Activated T-cell treated with anti-CD3 and anti-CD28 coated beads for 48 hours (primary cell): ENCODE measurements at regions not wholly inside any gene's neighbourhood (a gene's known extent, or its start where the extent isn't known, plus 50 kb on each side); places are given as distances from the start of the nearest gene placed in this dataset.

Experiments used
- DNase-seq: peaks from one replicate; pipeline ENCODE4 v3.0.0-alpha.2; 2020; ENCODE audit warnings: low read depth

GRCh38 chr6:3593161-3593560 is 136.3 kb upstream of the SLC22A23 start:
- no peak for DNase-seq

DNA sequence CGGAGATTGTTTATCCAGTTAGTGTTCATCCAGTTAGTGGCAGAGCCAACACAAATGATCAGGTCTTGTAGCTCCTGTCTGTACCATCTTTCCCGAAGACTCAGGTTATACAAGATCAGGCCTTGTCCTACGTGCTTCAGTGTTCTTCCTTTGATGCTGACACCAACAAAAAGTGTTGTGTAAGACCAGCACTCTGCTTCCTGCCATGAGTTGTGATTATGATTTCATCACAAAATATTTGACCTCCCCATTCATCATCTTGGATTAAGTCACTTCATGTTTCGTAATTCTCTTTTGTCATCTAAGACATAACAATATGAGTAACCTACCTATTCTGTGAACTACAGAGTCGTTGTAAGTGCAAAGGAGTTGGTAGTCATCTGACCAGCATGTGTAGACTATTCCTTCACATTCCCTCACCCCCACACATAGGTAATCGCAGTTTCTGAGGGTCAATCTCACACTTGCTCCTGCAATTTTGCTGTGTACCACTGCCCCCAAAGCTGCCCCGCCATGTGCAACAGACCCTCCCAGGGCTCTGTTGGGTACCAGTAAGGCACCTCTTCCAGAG is 135.6 kb upstream of the SLC22A23 start:
- DNase-seq: no peak

DNA sequence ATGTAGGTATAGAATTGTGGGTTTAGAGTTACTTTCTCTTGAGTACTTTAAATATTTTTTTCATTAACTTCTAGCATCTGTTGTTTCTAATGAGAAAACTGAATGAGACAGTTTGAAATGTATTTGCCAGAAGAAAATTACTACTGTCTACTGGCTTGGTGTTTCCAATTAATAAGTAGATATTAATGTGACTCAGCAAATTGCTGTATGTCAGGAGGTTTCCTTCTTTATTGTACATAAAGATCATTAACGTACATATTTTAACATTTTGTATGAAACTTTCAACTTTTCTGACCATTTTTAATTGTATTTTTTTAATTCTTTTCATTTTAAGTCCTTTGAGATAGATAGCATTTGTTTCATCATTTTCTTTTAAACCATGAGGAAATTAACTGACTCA is 135.1 kb upstream of the SLC22A23 start:
- no peak for DNase-seq

- no peak for DNase-seq
Measured at GRCh38 chr6:3587660-3588059, 130.8 kb upstream of the SLC22A23 start.

- no peak for DNase-seq
Measured at GRCh38 chr6:3585320-3585935, 128.6 kb upstream of the SLC22A23 start.

DNA sequence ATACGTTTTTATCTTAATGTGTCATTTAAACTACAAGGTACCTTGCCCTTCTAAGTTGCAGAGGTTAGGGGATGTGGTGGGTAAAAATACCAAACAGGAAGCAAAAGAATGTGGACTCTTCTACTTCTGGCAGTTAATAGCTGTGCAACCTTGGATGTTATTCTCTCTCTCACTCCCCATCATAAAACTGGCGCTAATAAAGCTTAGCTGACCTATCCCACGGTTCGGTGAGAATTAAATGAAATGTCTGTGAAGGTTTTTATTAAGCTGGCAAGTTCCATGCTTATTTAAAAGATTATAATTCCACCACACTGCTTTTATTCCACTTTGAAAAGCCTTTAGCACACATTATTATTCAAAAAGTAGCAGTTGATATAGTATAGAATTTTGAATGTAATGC is 127.8 kb upstream of the SLC22A23 start:
- no peak for DNase-seq

DNA sequence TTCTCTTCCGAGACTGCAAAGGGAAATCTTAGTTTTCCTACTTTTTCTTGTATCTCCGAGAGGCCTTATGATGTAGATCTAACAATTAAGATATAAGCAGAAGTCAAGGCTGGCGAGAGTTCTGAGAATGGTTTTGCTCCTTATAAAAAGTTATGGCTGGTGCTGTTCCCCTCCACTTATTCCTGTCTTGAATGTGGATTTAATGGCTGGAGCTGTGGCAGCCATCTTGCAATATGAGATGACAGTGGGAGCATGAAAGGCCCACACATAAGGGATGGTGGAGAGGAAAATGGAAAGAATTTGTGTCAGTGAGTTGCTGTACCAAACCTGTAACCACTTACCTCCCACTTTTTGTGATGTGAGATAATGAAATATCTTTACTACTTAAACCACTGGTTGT is 124.6 kb upstream of the SLC22A23 start:
- DNase-seq: no peak

GRCh38 chr6:3579652-3580175 is 122.9 kb upstream of the SLC22A23 start:
- DNase-seq: no peak

- DNase-seq: no peak
Measured at GRCh38 chr6:3578981-3579380, 122.1 kb upstream of the SLC22A23 start.

GRCh38 chr6:3577517-3577916 is 120.7 kb upstream of the SLC22A23 start:
- DNase-seq: no peak

DNA sequence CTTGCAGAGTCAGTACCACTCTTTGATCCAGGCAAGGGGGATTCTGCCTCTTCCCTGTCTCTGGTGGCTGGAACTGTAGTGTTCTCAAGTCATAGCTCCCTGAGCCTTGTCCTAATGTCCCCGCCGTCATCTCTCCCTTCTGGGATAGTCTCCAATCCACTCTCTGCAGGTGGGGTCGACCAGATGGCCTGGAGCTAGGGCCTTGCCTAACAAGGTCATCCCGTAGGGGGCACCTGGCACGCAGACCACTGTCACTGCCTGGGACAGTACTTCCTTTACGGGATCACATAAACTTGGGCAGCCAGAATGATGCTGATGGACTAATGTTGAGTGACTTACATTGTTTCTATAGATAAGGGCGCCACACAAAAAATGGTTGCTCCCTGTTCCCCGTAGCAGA is 118.9 kb upstream of the SLC22A23 start:
- DNase-seq: no peak

GRCh38 chr6:3575166-3575565 is 118.3 kb upstream of the SLC22A23 start:
- DNase-seq: no peak

DNA sequence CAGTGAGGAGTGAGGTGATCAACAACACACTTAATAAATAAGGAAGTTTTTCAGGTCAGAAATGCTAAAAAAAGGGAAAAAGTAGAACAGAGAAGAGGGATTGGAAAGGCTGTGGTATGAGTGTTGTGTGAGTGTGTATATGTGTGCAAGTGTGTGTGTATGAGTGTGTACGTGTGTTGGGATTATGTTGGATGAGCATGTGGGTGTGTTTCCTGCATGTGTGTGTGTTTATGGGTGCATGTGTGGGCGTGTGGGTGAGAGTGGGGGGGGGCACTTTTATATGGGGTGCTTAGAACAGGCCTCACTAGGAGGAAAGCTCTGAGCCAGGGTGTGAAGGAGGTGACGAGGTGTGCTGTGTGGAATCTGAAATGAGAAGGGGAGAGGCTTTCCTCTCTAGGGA is 116.8 kb upstream of the SLC22A23 start:
- no peak for DNase-seq

GRCh38 chr6:3571836-3572235 is 115.0 kb upstream of the SLC22A23 start:
- DNase-seq: no peak

DNA sequence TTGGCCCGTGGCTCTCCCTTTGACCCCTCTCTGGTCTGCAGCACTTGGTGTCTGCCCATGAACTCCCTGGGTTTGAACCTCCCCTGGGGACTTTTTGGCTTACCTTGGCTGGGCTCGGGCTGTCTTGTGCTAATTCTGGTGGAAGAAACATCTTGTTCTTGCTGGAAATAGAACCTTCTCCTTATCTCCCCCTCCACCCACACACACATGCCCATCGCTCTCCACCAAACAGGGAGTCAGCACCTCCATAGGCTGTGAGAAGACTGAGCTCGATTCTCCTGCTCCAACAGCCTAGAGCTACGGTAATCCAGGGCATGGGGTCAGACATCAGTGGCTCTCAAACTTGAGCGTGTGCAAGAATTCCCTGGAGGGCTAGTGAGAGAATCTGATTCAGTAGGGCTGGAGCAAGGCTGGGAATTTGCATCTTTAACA is 114.4 kb upstream of the SLC22A23 start:
- no peak for DNase-seq

- DNase-seq: no peak
Measured at GRCh38 chr6:3569816-3570215, 113.0 kb upstream of the SLC22A23 start.

DNA sequence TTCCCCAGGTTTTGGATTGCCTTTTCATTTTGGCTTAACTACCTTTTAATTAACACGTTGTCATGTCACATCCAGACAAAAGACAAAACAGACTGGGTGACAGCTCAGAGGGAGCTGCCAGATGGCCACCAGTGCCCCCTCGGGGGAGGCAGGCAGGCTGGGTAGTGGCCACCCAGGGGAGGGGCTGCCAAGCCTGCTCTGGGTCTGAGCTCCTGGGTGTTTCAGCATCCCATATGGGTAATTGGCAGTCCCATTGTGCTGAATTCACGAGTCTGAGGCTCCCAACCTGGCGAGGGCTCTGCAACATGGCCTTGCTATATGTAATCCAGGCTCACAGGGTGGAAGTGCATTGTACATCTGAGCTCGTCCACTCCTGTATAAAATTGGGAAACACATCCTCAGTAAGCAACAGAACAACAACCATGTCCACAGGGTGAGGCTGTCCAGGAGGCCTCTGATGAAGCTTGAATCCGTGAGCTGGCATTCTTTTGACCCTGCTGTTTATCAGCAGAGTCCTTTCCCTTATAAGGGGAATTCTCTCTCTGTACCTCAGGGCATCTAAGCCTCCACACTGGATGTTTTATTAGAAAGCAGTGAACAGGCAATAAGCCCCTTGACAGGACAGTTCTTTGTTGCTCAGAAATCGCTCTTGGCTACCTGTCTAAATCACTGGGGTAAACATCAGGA is 111.7 kb upstream of the SLC22A23 start:
- DNase-seq: no peak

- DNase-seq: no peak
Measured at GRCh38 chr6:3566812-3567211, 110.0 kb upstream of the SLC22A23 start.

DNA sequence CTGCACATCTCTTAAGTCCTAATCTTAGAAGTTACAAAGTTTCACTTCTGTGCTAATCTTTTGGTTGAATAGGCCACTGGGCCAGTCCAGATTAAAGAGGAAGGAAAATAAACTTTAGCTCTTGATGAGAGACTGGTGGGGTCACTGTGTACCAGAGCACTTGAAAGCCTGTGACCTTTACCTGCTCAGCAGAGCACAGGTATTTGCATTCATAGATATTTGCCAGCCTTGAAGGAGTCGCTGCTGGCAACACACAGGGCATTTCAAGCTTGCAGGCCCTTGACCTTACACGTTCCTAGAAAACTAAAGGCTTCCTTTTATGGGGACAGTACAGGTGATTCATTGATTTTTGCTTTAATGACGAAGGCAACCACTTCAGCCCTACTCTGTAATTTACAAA is 108.4 kb upstream of the SLC22A23 start:
- no peak for DNase-seq

GRCh38 chr6:3561725-3562124 is 104.9 kb upstream of the SLC22A23 start:
- DNase-seq: no peak

DNA sequence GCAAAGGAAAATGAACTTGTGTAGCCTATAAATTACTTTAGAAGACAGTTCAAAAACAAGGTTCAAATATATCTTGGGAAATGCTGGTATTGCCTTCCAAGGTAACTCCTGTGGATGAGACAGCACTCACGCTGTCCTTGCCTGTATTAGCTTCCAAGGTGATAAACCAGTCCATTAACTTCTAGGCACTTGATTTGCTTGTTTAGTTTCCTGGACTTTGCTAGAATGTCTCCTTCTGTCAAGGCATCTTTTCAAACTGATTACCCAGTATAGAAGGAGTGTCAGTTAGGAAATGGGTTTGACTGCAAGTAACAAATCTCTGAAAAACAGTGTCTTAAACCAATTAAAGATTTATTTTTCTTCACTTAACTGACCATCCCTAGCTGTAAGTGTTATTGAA is 103.4 kb upstream of the SLC22A23 start:
- no peak for DNase-seq

DNA sequence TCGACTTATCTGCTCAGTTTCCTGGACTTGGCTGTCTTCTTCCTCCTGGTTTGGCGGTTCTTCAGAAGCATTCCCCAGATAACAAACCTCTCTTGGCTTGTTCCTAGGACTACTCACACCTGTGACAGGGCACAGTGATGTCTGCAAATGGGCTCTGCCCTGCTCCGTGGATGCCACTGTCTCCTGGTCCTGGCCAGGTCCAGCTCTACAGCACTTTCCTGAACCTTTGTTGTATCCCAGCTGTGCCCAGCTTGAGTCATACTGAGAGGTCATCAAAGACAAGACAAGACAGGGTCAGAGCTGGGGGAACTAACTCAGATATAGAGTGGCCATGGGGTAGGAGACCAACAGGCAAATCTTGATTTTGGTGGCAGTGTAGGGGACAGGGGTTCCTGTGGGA is 102.7 kb upstream of the SLC22A23 start:
- no peak for DNase-seq

DNA sequence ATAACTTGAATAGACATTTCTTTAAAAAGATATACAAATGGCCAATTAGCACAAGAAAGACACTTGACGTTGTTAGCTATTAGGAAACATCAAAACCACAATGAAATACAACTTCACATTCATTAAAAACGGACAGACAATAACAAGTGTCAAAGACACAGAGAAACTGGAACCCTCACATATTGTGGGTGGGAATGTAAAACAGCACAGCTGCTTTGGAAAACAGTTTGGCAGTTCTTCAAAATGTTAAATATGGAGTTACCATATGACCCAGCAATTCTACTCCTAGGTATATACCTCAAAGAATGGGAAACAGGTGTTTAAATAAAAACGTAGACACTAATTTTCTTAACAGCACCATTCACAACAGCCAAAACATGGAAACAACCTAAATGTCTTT is 100.5 kb upstream of the SLC22A23 start:
- DNase-seq: no peak

DNA sequence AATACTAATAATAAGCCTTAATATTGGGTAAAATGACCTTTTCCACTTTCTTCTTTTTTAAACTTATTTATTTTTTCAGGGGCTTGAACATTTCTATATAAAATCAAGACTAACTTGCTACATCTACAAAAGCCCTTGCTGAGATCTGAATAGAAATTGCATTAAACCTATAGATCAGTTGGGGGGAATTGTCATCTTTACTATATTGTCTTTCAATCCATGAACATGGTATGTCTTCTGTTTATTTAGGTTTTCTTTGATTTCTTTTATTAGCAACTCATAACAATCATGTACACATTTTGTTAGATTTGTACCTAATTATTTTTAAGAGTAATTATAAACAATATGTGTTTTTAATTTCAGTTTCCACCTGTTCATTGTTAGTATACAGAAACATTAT is 96.4 kb upstream of the SLC22A23 start:
- DNase-seq: no peak
